Breast epithelium (tissue), 3 donors: ENCODE measurements at regions not wholly inside any gene's neighbourhood (a gene's known extent, or its start where the extent isn't known, plus 50 kb on each side); places are given as distances from the start of the nearest gene placed in this dataset.
"Not testable (repeated sequence)": the region's sequence is repeated elsewhere in the genome, so short reads cannot be mapped to it uniquely, and the experiment has no call there.

Experiments used
- POLR2A ChIP-seq: fragments of 450-650 bp; IDR thresholded peaks from one replicate; pipeline ENCODE4 v1.6.1; 2016; ENCODE audit warnings: antibody characterized with exemption, mild to moderate bottlenecking, moderate library complexity
- POLR2AphosphoS5 ChIP-seq, 3 donors: sonication (generic); formaldehyde crosslinking; IDR thresholded peaks; one replicate each; pipeline ENCODE4 v1.6.1; 2017; ENCODE audit warnings: antibody characterized with exemption in 3 of 3
- TF ChIP-seq, protein P1 (sequence below), 3 donors: fragments of 450-650 bp; IDR thresholded peaks; one replicate each; pipeline ENCODE4 v1.5.1; 2016 to 2017; ENCODE audit warnings: antibody characterized with exemption in 3 of 3, mild to moderate bottlenecking in 3 of 3, moderate library complexity in 3 of 3

GRCh38 chr5:106979178-106979577, 691.6 kb downstream of the EFNA5 start:
- TF ChIP-seq, protein P1, sequence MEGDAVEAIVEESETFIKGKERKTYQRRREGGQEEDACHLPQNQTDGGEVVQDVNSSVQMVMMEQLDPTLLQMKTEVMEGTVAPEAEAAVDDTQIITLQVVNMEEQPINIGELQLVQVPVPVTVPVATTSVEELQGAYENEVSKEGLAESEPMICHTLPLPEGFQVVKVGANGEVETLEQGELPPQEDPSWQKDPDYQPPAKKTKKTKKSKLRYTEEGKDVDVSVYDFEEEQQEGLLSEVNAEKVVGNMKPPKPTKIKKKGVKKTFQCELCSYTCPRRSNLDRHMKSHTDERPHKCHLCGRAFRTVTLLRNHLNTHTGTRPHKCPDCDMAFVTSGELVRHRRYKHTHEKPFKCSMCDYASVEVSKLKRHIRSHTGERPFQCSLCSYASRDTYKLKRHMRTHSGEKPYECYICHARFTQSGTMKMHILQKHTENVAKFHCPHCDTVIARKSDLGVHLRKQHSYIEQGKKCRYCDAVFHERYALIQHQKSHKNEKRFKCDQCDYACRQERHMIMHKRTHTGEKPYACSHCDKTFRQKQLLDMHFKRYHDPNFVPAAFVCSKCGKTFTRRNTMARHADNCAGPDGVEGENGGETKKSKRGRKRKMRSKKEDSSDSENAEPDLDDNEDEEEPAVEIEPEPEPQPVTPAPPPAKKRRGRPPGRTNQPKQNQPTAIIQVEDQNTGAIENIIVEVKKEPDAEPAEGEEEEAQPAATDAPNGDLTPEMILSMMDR (IDR thresholded peaks at IDR 0.05), result not testable (repeated sequence)
- not testable (repeated sequence) for TF ChIP-seq POLR2A; POLR2AphosphoS5 (IDR thresholded peaks at IDR 0.05)
